GM23338 (cell line): ENCODE measurements at regions not wholly inside any gene's neighbourhood (a gene's known extent, or its start where the extent isn't known, plus 50 kb on each side); places are given as distances from the start of the nearest gene placed in this dataset.

Source experiments
- ATAC-seq: fragments of 200-7000 bp; cut with Tn5 transposase; 3 replicates; pipeline ENCODE4 v1.9.1; 2020
- DNase-seq: peaks from one replicate; pipeline ENCODE4 v3.0.0-alpha.2; 2015; ENCODE audit warnings: low spot score
- H2AFZ ChIP-seq: fragments of 200-600 bp; sonication (generic); 2 replicates; pipeline ENCODE4 v1.8.0; 2016; ENCODE audit warnings: antibody characterized with exemption, mild to moderate bottlenecking, moderate library complexity
- H3F3A ChIP-seq: fragments of 200-600 bp; sonication (generic); replicated peaks from 2 replicates; pipeline ENCODE4 v1.8.0; 2017; ENCODE audit warnings: antibody characterized with exemption, mixed run types, low read depth
- H3K27ac ChIP-seq: fragments of 200-600 bp; sonication (generic); 2 replicates; pipeline ENCODE4 v1.6.1; 2016; ENCODE audit warnings: low read depth
- H3K27me3 ChIP-seq: fragments of 200-600 bp; sonication (generic); 2 replicates; pipeline ENCODE4 v1.8.0; 2016; ENCODE audit warnings: mild to moderate bottlenecking, mixed run types, moderate library complexity; ENCODE audit not compliant: insufficient read depth
- H3K36me3 ChIP-seq: fragments of 200-600 bp; sonication (generic); 2 replicates; pipeline ENCODE4 v1.8.0; 2016; ENCODE audit warnings: mild to moderate bottlenecking; ENCODE audit not compliant: insufficient read depth
- H3K4me1 ChIP-seq: fragments of 200-600 bp; sonication (generic); 2 replicates; pipeline ENCODE4 v1.8.0; 2016; ENCODE audit warnings: mild to moderate bottlenecking, moderate library complexity; ENCODE audit not compliant: insufficient read depth
- H3K4me2 ChIP-seq: fragments of 200-600 bp; sonication (generic); 2 replicates; pipeline ENCODE4 v1.7.1; 2017; ENCODE audit warnings: mixed run types
- H3K4me3 ChIP-seq: fragments of 200-600 bp; sonication (generic); 2 replicates; pipeline ENCODE4 v1.6.1; 2016; ENCODE audit warnings: mixed run types
- H3K79me2 ChIP-seq: fragments of 200-600 bp; sonication (generic); replicated peaks from 2 replicates; pipeline ENCODE4 v1.8.0; 2017; ENCODE audit warnings: mild to moderate bottlenecking; ENCODE audit not compliant: insufficient read depth
- H3K9me2 ChIP-seq: fragments of 200-600 bp; sonication (generic); 2 replicates; pipeline ENCODE4 v1.8.0; 2017; ENCODE audit not compliant: insufficient read depth
- H4K20me1 ChIP-seq: fragments of 200-600 bp; sonication (generic); replicated peaks from 2 replicates; pipeline ENCODE4 v1.8.0; 2017; ENCODE audit warnings: mild to moderate bottlenecking; ENCODE audit not compliant: insufficient read depth
- H3K27ac Mint-ChIP-seq: 2 replicates; pipeline ENCODE4 v1.8.0; 2020; ENCODE audit warnings: inconsistent platforms, mild to moderate bottlenecking, moderate library complexity, mixed read lengths
- H3K27me3 Mint-ChIP-seq: 3 replicates; pipeline ENCODE4 v1.8.0; 2022; ENCODE audit warnings: low read depth, mild to moderate bottlenecking, moderate library complexity, mixed read lengths, inconsistent platforms; ENCODE audit not compliant: insufficient read depth, poor library complexity
- H3K36me3 Mint-ChIP-seq: 3 replicates; pipeline ENCODE4 v1.8.0; 2021; ENCODE audit warnings: low read depth, mild to moderate bottlenecking, inconsistent platforms, moderate library complexity, mixed read lengths
- H3K4me1 Mint-ChIP-seq: 3 replicates; pipeline ENCODE4 v1.8.0; 2020; ENCODE audit warnings: mild to moderate bottlenecking, inconsistent platforms, mixed read lengths
- H3K4me3 Mint-ChIP-seq: 3 replicates; pipeline ENCODE4 v1.8.0; 2021; ENCODE audit warnings: moderate library complexity, mild to moderate bottlenecking, inconsistent platforms, mixed read lengths
- H3K9me3 Mint-ChIP-seq: 3 replicates; pipeline ENCODE4 v1.8.0; 2020; ENCODE audit warnings: moderate library complexity, mild to moderate bottlenecking, inconsistent platforms, mixed read lengths
- CREB1 ChIP-seq: fragments of 250-450 bp; sonication (Bioruptor Pico); IDR thresholded peaks from 2 replicates; pipeline ENCODE4 v1.5.0; 2020; ENCODE audit warnings: low read depth, mild to moderate bottlenecking, moderate library complexity
- EZH2 ChIP-seq: fragments of 200-600 bp; sonication (generic); IDR thresholded peaks from one replicate; pipeline ENCODE4 v1.8.0; 2017; ENCODE audit warnings: antibody characterized with exemption, mild to moderate bottlenecking, low read depth; ENCODE audit not compliant: unreplicated experiment
- EZH2phosphoT487 ChIP-seq: fragments of 200-600 bp; sonication (generic); IDR thresholded peaks from one replicate; pipeline ENCODE4 v1.8.1; 2018; ENCODE audit warnings: antibody characterized with exemption; ENCODE audit not compliant: unreplicated experiment
- JUNB ChIP-seq: IDR thresholded peaks from one replicate; pipeline ENCODE4 v1.6.1; 2016; ENCODE audit warnings: antibody characterized with exemption; ENCODE audit not compliant: unreplicated experiment
- NANOG ChIP-seq: IDR thresholded peaks from 2 replicates; pipeline ENCODE4 v1.6.1; 2016; ENCODE audit warnings: antibody characterized with exemption, borderline replicate concordance
- POLR2AphosphoS5 ChIP-seq: IDR thresholded peaks from 2 replicates; pipeline ENCODE4 v1.6.1; 2016; ENCODE audit warnings: antibody characterized with exemption, low read depth
- STAT1 ChIP-seq: IDR thresholded peaks from one replicate; pipeline ENCODE4 v1.6.1; 2016; ENCODE audit warnings: antibody characterized with exemption; ENCODE audit not compliant: unreplicated experiment
- ZNF114 ChIP-seq: fragments of 250-450 bp; sonication (Bioruptor Pico); IDR thresholded peaks from 2 replicates; pipeline ENCODE4 v1.5.0; 2020; ENCODE audit warnings: mild to moderate bottlenecking, moderate library complexity
- ZNF331 ChIP-seq: fragments of 250-450 bp; sonication (Bioruptor Pico); IDR thresholded peaks from 2 replicates; pipeline ENCODE4 v1.5.0; 2020; ENCODE audit warnings: low read depth, mild to moderate bottlenecking, moderate library complexity
- TF ChIP-seq, protein P1 (sequence below): IDR thresholded peaks from 2 replicates; pipeline ENCODE4 v1.6.1; 2016; ENCODE audit warnings: antibody characterized with exemption
- TF ChIP-seq, protein P2 (sequence below): IDR thresholded peaks from one replicate; pipeline ENCODE4 v1.6.1; 2018; ENCODE audit warnings: antibody characterized with exemption; ENCODE audit not compliant: unreplicated experiment
- TF ChIP-seq, protein P3 (sequence below), 2 experiments: fragments of 200-600 bp in 1 of 2; sonication (generic) in 1 of 2; conservative IDR thresholded peaks; 2 replicates each; pipeline versions ENCODE4 v1.5.1 to v1.6.1; 2016 to 2017; ENCODE audit warnings: antibody characterized with exemption in 2 of 2, low read depth in 2 of 2, mild to moderate bottlenecking in 2 of 2, moderate library complexity in 1 of 2

DNA sequence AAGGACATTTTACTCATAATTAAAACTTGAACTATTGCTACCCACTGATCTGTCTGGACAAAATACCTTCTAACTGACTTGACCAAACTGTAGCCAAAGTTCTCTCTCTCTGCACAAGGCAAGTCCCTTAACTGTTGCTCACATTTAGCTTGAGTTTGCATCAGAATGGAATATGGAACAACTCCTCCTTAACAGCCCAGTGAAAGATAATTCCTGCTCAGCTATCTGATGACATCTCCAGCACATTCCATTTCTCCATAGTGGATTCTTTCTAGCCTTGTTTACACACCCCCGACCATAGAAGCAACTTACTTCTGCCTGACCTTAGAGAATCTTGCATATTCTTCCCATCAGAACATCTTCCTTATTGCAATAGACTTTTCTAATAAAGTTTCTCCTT lies 317.2 kb upstream of the CDH2 start:
- no peaks in the 10 kb centered on the region for H3K27me3 Mint-ChIP-seq
- peaks cover 3% of the 10 kb centered on the region; the same call in 1 of the 2 replicates for H3K4me1 ChIP-seq
- H3F3A ChIP-seq: no peaks in the 10 kb centered on the region
- no peak overlapping the region for H3K4me2 ChIP-seq
- H3K9me3 Mint-ChIP-seq: peaks cover 13% of the 10 kb centered on the region; the same call in 2 of the 3 replicates
- no peaks in the 10 kb centered on the region for H4K20me1 ChIP-seq
- H3K27ac ChIP-seq: no peak overlapping the region
- no peak for TF ChIP-seq EZH2
- TF ChIP-seq ZNF331 (CRISPR knock-in tag): no peak
- TF ChIP-seq JUNB: no peak
- no peak for TF ChIP-seq EZH2phosphoT487
- no peak for TF ChIP-seq NANOG
- TF ChIP-seq STAT1: no peak
- no peak for TF ChIP-seq CREB1 (CRISPR knock-in tag)
- H3K27me3 ChIP-seq: no peaks in the 10 kb centered on the region
- peaks cover 4% of the 10 kb centered on the region for H3K4me1 Mint-ChIP-seq
- H3K36me3 Mint-ChIP-seq: peaks cover 2% of the 10 kb centered on the region; the same call in 1 of the 3 replicates
- no peak overlapping the region for H3K4me3 ChIP-seq
- DNase-seq (no peak), ATAC-seq (no peak)
- no peak overlapping the region for H3K4me3 Mint-ChIP-seq
- H2AFZ ChIP-seq: peak overlapping the region; percentile 54; the same call in 1 of the 2 replicates
- no peak overlapping the region for H3K27ac Mint-ChIP-seq
- H3K36me3 ChIP-seq: no peaks in the 10 kb centered on the region
- no peaks in the 10 kb centered on the region for H3K79me2 ChIP-seq
- 0 out of 2 replicates have a peak, but pooled peaks cover 4% of the 10 kb centered on the region for H3K9me2 ChIP-seq

DNA sequence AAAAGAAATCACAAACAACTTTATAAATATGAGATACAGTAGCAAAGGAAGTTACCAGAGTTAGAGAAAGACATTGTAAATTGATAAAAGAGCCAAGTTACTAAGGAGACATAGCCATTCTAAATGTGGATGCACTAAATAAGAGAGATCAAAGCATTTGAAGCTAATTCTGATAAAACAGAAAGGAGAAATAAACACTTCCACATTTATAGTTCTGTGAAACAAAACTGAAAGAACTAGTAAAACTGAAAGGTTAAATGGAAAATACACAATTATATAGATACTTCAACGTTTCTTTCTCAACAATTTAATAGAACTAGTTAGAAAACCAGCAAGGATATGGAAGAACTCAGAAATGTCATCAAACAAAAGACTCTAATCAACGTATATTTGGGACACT lies 309.0 kb upstream of the CDH2 start:
- Mint-ChIP-seq H3K4me1 (no peaks in the 10 kb centered on the region), H3K36me3 (peaks cover 2% of the 10 kb centered on the region; the same call in 1 of the 3 replicates), H3K4me3 (no peak overlapping the region), H3K27ac (no peak overlapping the region), H3K27me3 (peaks cover 2% of the 10 kb centered on the region), H3K9me3 (peaks cover 6% of the 10 kb centered on the region; the same call in 1 of the 3 replicates)
- Histone ChIP-seq H4K20me1 (no peaks in the 10 kb centered on the region), H3K4me3 (no peak overlapping the region), H3F3A (no peaks in the 10 kb centered on the region), H3K27ac (no peak overlapping the region), H3K4me2 (no peak overlapping the region), H3K79me2 (no peaks in the 10 kb centered on the region), H2AFZ (no peak overlapping the region), H3K36me3 (no peaks in the 10 kb centered on the region), H3K4me1 (no peaks in the 10 kb centered on the region), H3K27me3 (no peaks in the 10 kb centered on the region), H3K9me2 (no peaks in the 10 kb centered on the region)
- DNase-seq (no peak), ATAC-seq (no peak)
- TF ChIP-seq, protein P1, sequence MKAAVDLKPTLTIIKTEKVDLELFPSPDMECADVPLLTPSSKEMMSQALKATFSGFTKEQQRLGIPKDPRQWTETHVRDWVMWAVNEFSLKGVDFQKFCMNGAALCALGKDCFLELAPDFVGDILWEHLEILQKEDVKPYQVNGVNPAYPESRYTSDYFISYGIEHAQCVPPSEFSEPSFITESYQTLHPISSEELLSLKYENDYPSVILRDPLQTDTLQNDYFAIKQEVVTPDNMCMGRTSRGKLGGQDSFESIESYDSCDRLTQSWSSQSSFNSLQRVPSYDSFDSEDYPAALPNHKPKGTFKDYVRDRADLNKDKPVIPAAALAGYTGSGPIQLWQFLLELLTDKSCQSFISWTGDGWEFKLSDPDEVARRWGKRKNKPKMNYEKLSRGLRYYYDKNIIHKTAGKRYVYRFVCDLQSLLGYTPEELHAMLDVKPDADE: no peak
- TF ChIP-seq ZNF114 (no peak), CREB1 (CRISPR knock-in tag) (no peak), ZNF331 (CRISPR knock-in tag) (no peak), POLR2AphosphoS5 (no peak)
- TF ChIP-seq, protein P2, sequence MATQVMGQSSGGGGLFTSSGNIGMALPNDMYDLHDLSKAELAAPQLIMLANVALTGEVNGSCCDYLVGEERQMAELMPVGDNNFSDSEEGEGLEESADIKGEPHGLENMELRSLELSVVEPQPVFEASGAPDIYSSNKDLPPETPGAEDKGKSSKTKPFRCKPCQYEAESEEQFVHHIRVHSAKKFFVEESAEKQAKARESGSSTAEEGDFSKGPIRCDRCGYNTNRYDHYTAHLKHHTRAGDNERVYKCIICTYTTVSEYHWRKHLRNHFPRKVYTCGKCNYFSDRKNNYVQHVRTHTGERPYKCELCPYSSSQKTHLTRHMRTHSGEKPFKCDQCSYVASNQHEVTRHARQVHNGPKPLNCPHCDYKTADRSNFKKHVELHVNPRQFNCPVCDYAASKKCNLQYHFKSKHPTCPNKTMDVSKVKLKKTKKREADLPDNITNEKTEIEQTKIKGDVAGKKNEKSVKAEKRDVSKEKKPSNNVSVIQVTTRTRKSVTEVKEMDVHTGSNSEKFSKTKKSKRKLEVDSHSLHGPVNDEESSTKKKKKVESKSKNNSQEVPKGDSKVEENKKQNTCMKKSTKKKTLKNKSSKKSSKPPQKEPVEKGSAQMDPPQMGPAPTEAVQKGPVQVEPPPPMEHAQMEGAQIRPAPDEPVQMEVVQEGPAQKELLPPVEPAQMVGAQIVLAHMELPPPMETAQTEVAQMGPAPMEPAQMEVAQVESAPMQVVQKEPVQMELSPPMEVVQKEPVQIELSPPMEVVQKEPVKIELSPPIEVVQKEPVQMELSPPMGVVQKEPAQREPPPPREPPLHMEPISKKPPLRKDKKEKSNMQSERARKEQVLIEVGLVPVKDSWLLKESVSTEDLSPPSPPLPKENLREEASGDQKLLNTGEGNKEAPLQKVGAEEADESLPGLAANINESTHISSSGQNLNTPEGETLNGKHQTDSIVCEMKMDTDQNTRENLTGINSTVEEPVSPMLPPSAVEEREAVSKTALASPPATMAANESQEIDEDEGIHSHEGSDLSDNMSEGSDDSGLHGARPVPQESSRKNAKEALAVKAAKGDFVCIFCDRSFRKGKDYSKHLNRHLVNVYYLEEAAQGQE: no peak
- TF ChIP-seq, protein P3, sequence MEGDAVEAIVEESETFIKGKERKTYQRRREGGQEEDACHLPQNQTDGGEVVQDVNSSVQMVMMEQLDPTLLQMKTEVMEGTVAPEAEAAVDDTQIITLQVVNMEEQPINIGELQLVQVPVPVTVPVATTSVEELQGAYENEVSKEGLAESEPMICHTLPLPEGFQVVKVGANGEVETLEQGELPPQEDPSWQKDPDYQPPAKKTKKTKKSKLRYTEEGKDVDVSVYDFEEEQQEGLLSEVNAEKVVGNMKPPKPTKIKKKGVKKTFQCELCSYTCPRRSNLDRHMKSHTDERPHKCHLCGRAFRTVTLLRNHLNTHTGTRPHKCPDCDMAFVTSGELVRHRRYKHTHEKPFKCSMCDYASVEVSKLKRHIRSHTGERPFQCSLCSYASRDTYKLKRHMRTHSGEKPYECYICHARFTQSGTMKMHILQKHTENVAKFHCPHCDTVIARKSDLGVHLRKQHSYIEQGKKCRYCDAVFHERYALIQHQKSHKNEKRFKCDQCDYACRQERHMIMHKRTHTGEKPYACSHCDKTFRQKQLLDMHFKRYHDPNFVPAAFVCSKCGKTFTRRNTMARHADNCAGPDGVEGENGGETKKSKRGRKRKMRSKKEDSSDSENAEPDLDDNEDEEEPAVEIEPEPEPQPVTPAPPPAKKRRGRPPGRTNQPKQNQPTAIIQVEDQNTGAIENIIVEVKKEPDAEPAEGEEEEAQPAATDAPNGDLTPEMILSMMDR (conservative IDR thresholded peaks at IDR 0.05; ENCODE audit: low read depth in 2 of 2): no peak
